Stomach (tissue), 4 donors: ENCODE measurements at regions not wholly inside any gene's neighbourhood (a gene's known extent, or its start where the extent isn't known, plus 50 kb on each side); places are given as distances from the start of the nearest gene placed in this dataset.

Experiments
- EP300 ChIP-seq: sonication (generic); formaldehyde crosslinking; IDR thresholded peaks from one replicate; pipeline ENCODE4 v1.6.1; 2017; ENCODE audit warnings: antibody characterized with exemption
- POLR2A ChIP-seq, 4 donors: fragments of 450-650 bp; IDR thresholded peaks; one replicate each; pipeline ENCODE4 v1.6.1; 2016; ENCODE audit warnings: antibody characterized with exemption in 4 of 4, control low read depth in 2 of 4, mild to moderate bottlenecking in 1 of 4, moderate library complexity in 1 of 4
- TF ChIP-seq, protein P1 (sequence below), 7 experiments: fragments of 450-650 bp in 4 of 7; fragments of 200-600 bp in 3 of 7; sonication (generic) in 3 of 7; IDR thresholded peaks; one replicate each; pipeline ENCODE4 v1.5.1; 2016 to 2019; ENCODE audit warnings: antibody characterized with exemption in 7 of 7, control low read depth in 2 of 7, mild to moderate bottlenecking in 1 of 7

DNA sequence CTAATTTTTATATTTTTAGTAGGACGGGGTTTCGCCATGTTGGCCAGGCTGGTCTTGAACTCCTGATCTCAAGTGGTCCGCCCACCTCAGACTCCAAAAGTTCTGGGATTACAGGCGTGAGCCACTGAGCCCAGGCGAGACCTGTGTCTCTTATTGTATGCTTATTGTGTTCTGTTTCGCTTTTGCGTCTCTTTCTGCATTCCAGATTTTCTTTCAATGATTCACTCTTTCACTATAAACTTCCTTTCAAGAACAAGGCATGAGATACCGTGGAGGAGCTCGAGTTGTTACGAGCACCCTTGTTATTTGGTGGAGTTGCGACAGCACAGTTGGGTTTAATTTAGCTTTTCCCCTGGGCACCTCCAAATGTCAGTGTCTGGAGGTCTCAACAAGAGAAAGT is 366.7 kb upstream of the FAT1 start:
- TF ChIP-seq EP300 (no peak), POLR2A (IDR thresholded peaks at IDR 0.05) (no peak)
- TF ChIP-seq, protein P1, sequence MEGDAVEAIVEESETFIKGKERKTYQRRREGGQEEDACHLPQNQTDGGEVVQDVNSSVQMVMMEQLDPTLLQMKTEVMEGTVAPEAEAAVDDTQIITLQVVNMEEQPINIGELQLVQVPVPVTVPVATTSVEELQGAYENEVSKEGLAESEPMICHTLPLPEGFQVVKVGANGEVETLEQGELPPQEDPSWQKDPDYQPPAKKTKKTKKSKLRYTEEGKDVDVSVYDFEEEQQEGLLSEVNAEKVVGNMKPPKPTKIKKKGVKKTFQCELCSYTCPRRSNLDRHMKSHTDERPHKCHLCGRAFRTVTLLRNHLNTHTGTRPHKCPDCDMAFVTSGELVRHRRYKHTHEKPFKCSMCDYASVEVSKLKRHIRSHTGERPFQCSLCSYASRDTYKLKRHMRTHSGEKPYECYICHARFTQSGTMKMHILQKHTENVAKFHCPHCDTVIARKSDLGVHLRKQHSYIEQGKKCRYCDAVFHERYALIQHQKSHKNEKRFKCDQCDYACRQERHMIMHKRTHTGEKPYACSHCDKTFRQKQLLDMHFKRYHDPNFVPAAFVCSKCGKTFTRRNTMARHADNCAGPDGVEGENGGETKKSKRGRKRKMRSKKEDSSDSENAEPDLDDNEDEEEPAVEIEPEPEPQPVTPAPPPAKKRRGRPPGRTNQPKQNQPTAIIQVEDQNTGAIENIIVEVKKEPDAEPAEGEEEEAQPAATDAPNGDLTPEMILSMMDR (IDR thresholded peaks at IDR 0.05): no peak
